HEK293T (cell line): ENCODE measurements at regions not wholly inside any gene's neighbourhood (a gene's known extent, or its start where the extent isn't known, plus 50 kb on each side); places are given as distances from the start of the nearest gene placed in this dataset.

Experiments
- CTCF ChIA-PET: fragments of 350-600 bp; formaldehyde crosslinking; extraction: SDS; loops from one replicate; lab custom pipeline; 2021; ENCODE audit warnings: antibody characterized with exemption, inconsistent platforms; lab: Yijun Ruan, JAX
- POLR2A ChIA-PET: fragments of 350-600 bp; formaldehyde crosslinking; extraction: SDS; loops from one replicate; lab custom pipeline; 2020; ENCODE audit warnings: antibody characterized with exemption, inconsistent platforms; lab: Yijun Ruan, JAX
- DNase-seq: peaks from one replicate; pipeline ENCODE4 v3.0.0; 2012; ENCODE audit warnings: mixed read lengths; ENCODE audit errors: extremely low spot score
- ARNT ChIP-seq: fragments of 450-650 bp; IDR thresholded peaks from 2 replicates; pipeline ENCODE4 v1.6.1; 2017; ENCODE audit warnings: mild to moderate bottlenecking
- BHLHE40 ChIP-seq: fragments of 450-650 bp; IDR thresholded peaks from 2 replicates; pipeline ENCODE4 v1.6.1; 2016; ENCODE audit warnings: mild to moderate bottlenecking, moderate library complexity, borderline replicate concordance
- CTBP1 ChIP-seq: fragments of 450-650 bp; IDR thresholded peaks from 2 replicates; pipeline ENCODE4 v1.6.1; 2016; ENCODE audit warnings: borderline replicate concordance
- ELF4 ChIP-seq: fragments of 450-650 bp; IDR thresholded peaks from 2 replicates; pipeline ENCODE4 v1.6.1; 2017; ENCODE audit warnings: antibody characterized with exemption
- FOXA1 ChIP-seq: fragments of 450-650 bp; IDR thresholded peaks from 2 replicates; pipeline ENCODE4 v1.6.1; 2016; ENCODE audit warnings: mild to moderate bottlenecking
- FOXK2 ChIP-seq: fragments of 450-650 bp; IDR thresholded peaks from 2 replicates; pipeline ENCODE4 v1.6.1; 2016; ENCODE audit warnings: mild to moderate bottlenecking
- FOXM1 ChIP-seq: fragments of 450-650 bp; IDR thresholded peaks from 2 replicates; pipeline ENCODE4 v1.6.1; 2017; ENCODE audit warnings: mild to moderate bottlenecking, borderline replicate concordance
- HDGF ChIP-seq: fragments of 450-650 bp; IDR thresholded peaks from 2 replicates; pipeline ENCODE4 v1.6.1; 2017; ENCODE audit warnings: antibody characterized with exemption, borderline replicate concordance
- L3MBTL2 ChIP-seq: fragments of 450-650 bp; conservative IDR thresholded peaks from 2 replicates; pipeline ENCODE4 v1.6.1; 2016; ENCODE audit warnings: mild to moderate bottlenecking
- LEF1 ChIP-seq: fragments of 450-650 bp; IDR thresholded peaks from 2 replicates; pipeline ENCODE4 v1.6.1; 2017; ENCODE audit warnings: mild to moderate bottlenecking, borderline replicate concordance
- NFRKB ChIP-seq: fragments of 450-650 bp; IDR thresholded peaks from 2 replicates; pipeline ENCODE4 v1.6.1; 2016; ENCODE audit warnings: mild to moderate bottlenecking, moderate library complexity
- SP1 ChIP-seq: fragments of 450-650 bp; IDR thresholded peaks from 2 replicates; pipeline ENCODE4 v1.6.1; 2017
- SUZ12 ChIP-seq: fragments of 450-650 bp; IDR thresholded peaks from 2 replicates; pipeline ENCODE4 v1.6.1; 2016; ENCODE audit warnings: mild to moderate bottlenecking
- TARDBP ChIP-seq: fragments of 450-650 bp; IDR thresholded peaks from 2 replicates; pipeline ENCODE4 v1.6.1; 2016
- ZNF384 ChIP-seq: fragments of 450-650 bp; IDR thresholded peaks from 2 replicates; pipeline ENCODE4 v1.6.1; 2016
- TF ChIP-seq, protein P1 (sequence below): fragments of 450-650 bp; IDR thresholded peaks from 2 replicates; pipeline ENCODE4 v1.6.1; 2016

DNA sequence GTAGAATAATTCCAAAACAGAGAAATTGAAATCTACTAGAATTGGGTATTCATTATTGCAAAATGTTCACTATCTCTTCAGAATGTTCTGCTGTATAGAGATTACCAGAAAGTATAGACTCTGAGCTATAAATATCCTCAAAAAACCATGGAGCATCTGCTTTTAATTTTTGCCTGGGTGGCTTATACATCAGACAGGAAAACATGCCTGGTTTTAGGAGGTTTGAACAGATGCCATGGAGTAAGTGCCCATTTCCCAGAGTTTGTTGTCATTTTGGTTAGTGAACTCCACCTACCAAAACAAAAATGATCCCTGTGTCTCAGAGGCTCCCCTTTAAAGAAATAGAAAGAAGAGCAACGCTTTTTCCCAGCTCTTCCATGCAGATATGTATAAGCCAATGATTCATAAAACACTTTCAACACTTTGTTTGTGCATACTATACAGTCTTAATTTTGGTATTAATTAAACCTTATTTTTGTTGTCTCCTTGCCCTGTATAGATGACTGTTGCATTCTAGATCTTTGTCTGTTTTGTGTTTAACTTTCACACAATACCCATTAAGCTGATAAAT lies 68.7 kb downstream of the MEPE start:
- no peak for DNase-seq
- POLR2A ChIA-PET, result no interaction called here
- TF ChIP-seq, protein P1, sequence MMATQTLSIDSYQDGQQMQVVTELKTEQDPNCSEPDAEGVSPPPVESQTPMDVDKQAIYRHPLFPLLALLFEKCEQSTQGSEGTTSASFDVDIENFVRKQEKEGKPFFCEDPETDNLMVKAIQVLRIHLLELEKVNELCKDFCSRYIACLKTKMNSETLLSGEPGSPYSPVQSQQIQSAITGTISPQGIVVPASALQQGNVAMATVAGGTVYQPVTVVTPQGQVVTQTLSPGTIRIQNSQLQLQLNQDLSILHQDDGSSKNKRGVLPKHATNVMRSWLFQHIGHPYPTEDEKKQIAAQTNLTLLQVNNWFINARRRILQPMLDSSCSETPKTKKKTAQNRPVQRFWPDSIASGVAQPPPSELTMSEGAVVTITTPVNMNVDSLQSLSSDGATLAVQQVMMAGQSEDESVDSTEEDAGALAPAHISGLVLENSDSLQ, result no peak
- TF ChIP-seq ARNT (no peak), ZNF384 (no peak), FOXK2 (no peak), FOXA1 (no peak), NFRKB (no peak), HDGF (no peak), SP1 (no peak), L3MBTL2 (no peak), CTBP1 (no peak), SUZ12 (no peak), BHLHE40 (no peak), FOXM1 (no peak), LEF1 (no peak), TARDBP (no peak), ELF4 (no peak)
- CTCF ChIA-PET, result interaction anchor here (0.9 kb wide), 1 partner anchor 25 kb away, joined by 3 read pairs; no protein-coding TSS in a partner anchor

DNA sequence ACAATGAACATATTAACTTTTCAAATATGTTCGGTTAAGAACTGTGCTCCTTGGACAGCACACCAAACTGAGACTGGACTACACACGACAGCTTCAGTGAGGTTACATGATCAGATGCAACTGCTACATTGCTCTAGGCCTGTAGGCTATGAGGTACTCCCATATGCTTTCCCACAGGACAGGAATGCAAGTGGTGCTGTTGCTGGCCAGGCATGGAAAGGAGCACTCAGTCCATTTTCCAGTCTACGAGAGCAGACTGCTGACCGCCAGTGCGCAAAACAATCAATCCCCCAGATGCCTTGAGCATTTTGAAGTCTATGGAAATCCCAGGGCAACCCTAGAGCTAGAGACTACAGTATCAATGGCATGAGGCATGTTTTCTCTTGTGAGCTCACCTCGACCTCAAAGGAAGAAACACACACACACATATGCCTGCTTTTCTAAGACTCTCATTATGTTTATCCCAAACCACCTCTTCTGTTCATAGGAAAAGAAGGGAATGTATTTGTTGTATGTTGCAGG lies 70.8 kb upstream of the SPP1 start:
- POLR2A ChIA-PET, result no interaction called here
- TF ChIP-seq L3MBTL2 (no peak), SP1 (no peak), ARNT (no peak), HDGF (no peak), ZNF384 (no peak), NFRKB (no peak), BHLHE40 (no peak), CTBP1 (no peak), FOXA1 (no peak), FOXM1 (no peak), LEF1 (no peak), SUZ12 (no peak), ELF4 (no peak), TARDBP (no peak)
- TF ChIP-seq, protein P1, result no peak
- no peak for DNase-seq
- CTCF ChIA-PET, result no interaction called here

DNA sequence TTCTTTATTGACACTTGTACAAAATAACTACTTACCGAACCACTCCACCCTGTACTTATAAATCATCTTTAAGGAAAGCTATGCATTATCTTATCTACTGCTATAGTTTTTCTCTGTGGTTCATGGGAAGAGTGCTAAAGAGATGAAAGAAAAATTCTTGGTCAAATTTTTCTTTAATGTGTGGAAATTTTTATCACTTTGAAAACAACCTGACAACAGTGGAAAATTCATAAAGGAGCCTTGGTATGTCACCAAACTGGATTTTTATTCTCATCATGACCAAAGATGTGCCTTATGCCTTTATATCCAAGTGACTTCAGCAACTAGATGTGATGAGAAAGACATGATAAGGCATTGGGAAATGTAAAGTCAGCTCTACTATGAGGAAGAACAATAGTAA lies 67.2 kb upstream of the SPP1 start:
- ChIA-PET CTCF (no interaction called here), POLR2A (no interaction called here)
- DNase-seq, result no peak
- TF ChIP-seq ZNF384 (no peak), SUZ12 (no peak)

DNA sequence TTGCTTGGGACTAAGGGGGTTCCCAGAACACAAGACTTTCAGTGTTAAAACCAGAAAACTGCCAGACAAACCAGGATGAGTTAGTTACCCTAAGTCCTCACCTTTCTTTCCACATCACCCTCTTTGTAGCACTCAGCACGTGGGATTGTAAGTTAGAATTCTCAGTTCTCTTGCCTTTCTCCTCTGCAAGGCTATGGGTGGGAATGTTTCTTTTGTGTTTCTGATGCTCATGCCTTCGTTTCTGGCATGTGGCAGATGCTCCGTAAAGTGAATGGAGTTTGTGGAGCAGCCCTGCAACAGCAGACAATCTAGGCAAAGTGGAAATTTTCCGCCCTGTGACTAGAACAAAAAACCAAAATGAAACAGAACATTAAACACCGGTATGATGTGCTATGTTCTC lies 64.7 kb upstream of the SPP1 start:
- no peak for DNase-seq
- CTCF ChIA-PET, result no interaction called here
- TF ChIP-seq ZNF384 (no peak), CTBP1 (no peak), ELF4 (no peak), TARDBP (no peak), FOXA1 (no peak), ARNT (no peak), FOXK2 (no peak), NFRKB (no peak)
- TF ChIP-seq, protein P1, result no peak
- POLR2A ChIA-PET, result no interaction called here

DNA sequence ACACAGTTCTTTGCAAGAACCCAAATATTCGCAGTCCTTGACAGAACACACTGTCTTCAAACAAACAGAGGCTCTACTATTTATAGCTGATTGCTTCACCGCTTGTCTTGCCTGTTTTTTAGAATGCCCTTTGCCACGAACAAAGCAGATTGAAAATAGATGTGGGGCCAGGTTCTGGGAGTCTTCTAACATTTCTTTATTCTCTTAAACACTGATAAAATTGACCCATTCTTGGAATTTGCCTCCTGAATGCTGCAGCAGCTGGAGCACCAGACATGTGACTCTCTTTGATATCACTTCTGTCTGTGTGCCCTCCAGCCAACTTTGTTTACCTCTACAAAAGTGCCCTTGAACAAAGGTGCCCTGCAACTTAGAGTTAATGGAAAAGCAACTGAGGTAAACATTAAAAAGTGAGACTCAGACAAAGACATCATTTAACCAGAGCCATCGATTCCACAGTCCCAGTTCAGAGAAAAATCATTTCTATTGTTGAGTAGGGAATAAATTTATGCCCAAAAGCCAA lies 64.2 kb upstream of the SPP1 start:
- TF ChIP-seq ZNF384, result no peak
- no peak for TF ChIP-seq FOXA1
- TF ChIP-seq L3MBTL2, result no peak
- TF ChIP-seq, protein P1, result no peak
- no peak for TF ChIP-seq HDGF
- ChIA-PET CTCF (interaction anchor here (1.4 kb wide), 1 partner anchor 62 kb away, joined by 4 read pairs; no protein-coding TSS in a partner anchor), POLR2A (no interaction called here)
- no peak for DNase-seq
